ENCODE measurements at regions not wholly inside any gene's neighbourhood (a gene's known extent, or its start where the extent isn't known, plus 50 kb on each side); places are given as distances from the start of the nearest gene placed in this dataset.
A peak's percentile ranks its signal among the peaks of the same experiment; 100 is the strongest.
"Not testable (repeated sequence)": the region's sequence is repeated elsewhere in the genome, so short reads cannot be mapped to it uniquely, and the experiment has no call there.

- DNase-seq, result no peak
- Histone ChIP-seq H3K36me3 (replicated peaks) (no peaks in the 10 kb centered on the region), H3K27ac (no peak overlapping the region), H3K27me3 (replicated peaks) (no peaks in the 10 kb centered on the region), H3K4me3 (ENCODE audit: low read depth, low read length) (no peak overlapping the region)
- no peak for TF ChIP-seq CTCF (IDR thresholded peaks at IDR 0.05; ENCODE audit: low read depth, low read length, missing control alignments)
- in situ Hi-C loops (cut with HindIII; ENCODE audit: low pct_ligation_motif_present, low sequenced_read_pairs), result no loop called here
These were observed 636.2 kb upstream of the CCNG1 start for GRCh38 chr5:162801235-162801634.

GRCh38 chr5:162806195-162806594 is 631.2 kb upstream of the CCNG1 start:
- Histone ChIP-seq H3K27ac (no peak overlapping the region), H3K4me3 (ENCODE audit: low read depth, low read length) (no peak overlapping the region), H3K36me3 (replicated peaks) (no peaks in the 10 kb centered on the region), H3K27me3 (replicated peaks) (no peaks in the 10 kb centered on the region)
- DNase-seq, result no peak
- in situ Hi-C loops (cut with HindIII; ENCODE audit: low pct_ligation_motif_present, low sequenced_read_pairs), result no loop called here
- no peak for TF ChIP-seq CTCF (IDR thresholded peaks at IDR 0.05; ENCODE audit: low read depth, low read length, missing control alignments)

- in situ Hi-C loops (cut with HindIII; ENCODE audit: low pct_ligation_motif_present, low sequenced_read_pairs), result no loop called here
- Histone ChIP-seq H3K27ac (no peak overlapping the region), H3K36me3 (replicated peaks) (no peaks in the 10 kb centered on the region), H3K4me3 (ENCODE audit: low read depth, low read length) (no peak overlapping the region), H3K27me3 (replicated peaks) (no peaks in the 10 kb centered on the region)
- no peak for DNase-seq
- no peak for TF ChIP-seq CTCF (IDR thresholded peaks at IDR 0.05; ENCODE audit: low read depth, low read length, missing control alignments)
These were observed 626.3 kb upstream of the CCNG1 start for GRCh38 chr5:162811071-162811470.

- Histone ChIP-seq H3K27ac (no peak overlapping the region), H3K36me3 (replicated peaks) (no peaks in the 10 kb centered on the region), H3K4me3 (ENCODE audit: low read depth, low read length) (no peak overlapping the region), H3K27me3 (replicated peaks) (no peaks in the 10 kb centered on the region)
- no peak for DNase-seq
- no peak for TF ChIP-seq CTCF (IDR thresholded peaks at IDR 0.05; ENCODE audit: low read depth, low read length, missing control alignments)
- in situ Hi-C loops (cut with HindIII; ENCODE audit: low pct_ligation_motif_present, low sequenced_read_pairs), result no loop called here
These were observed 620.6 kb upstream of the CCNG1 start for GRCh38 chr5:162816816-162817215.

GRCh38 chr5:162817364-162817763 is 620.0 kb upstream of the CCNG1 start:
- in situ Hi-C loops (cut with HindIII; ENCODE audit: low pct_ligation_motif_present, low sequenced_read_pairs), result no loop called here
- no peak for TF ChIP-seq CTCF (IDR thresholded peaks at IDR 0.05; ENCODE audit: low read depth, low read length, missing control alignments)
- H3K27ac ChIP-seq, result no peak overlapping the region
- no peaks in the 10 kb centered on the region for H3K27me3 ChIP-seq (replicated peaks)
- no peak overlapping the region for H3K4me3 ChIP-seq (ENCODE audit: low read depth, low read length)
- H3K36me3 ChIP-seq (replicated peaks), result no peaks in the 10 kb centered on the region
- DNase-seq, result no peak

- H3K27ac ChIP-seq; H3K4me3 ChIP-seq (ENCODE audit: low read depth, low read length); H3K27me3 ChIP-seq (replicated peaks); H3K36me3 ChIP-seq (replicated peaks); in situ Hi-C loops (cut with HindIII; ENCODE audit: low pct_ligation_motif_present, low sequenced_read_pairs): not testable (repeated sequence)
- DNase-seq, result peak; percentile 4
These were observed 615.7 kb upstream of the CCNG1 start for GRCh38 chr5:162821664-162822063.

Data from brain microvascular endothelial cell (primary cell).